Ishikawa (cell line): ENCODE measurements at regions not wholly inside any gene's neighbourhood (a gene's known extent, or its start where the extent isn't known, plus 50 kb on each side); places are given as distances from the start of the nearest gene placed in this dataset.

ENCODE experiments used
- CEBPB ChIP-seq: IDR thresholded peaks from 2 replicates; pipeline ENCODE4 v1.6.1; 2012
- CREB1 ChIP-seq: IDR thresholded peaks from 2 replicates; pipeline ENCODE4 v1.6.1; 2012; ENCODE audit warnings: low read depth
- EGR1 ChIP-seq: IDR thresholded peaks from 2 replicates; pipeline ENCODE4 v1.6.1; 2012
- EP300 ChIP-seq: IDR thresholded peaks from 2 replicates; pipeline ENCODE4 v1.6.1; 2012; ENCODE audit warnings: borderline replicate concordance
- FOXM1 ChIP-seq: IDR thresholded peaks from 2 replicates; pipeline ENCODE4 v1.6.1; 2012; ENCODE audit warnings: low read depth, borderline replicate concordance
- NFIC ChIP-seq: IDR thresholded peaks from 2 replicates; pipeline ENCODE4 v1.6.1; 2012
- RAD21 ChIP-seq: IDR thresholded peaks from 2 replicates; pipeline ENCODE4 v1.6.1; 2012; ENCODE audit warnings: low read depth
- TAF1 ChIP-seq: IDR thresholded peaks from 2 replicates; pipeline ENCODE4 v1.6.1; 2012; ENCODE audit warnings: low read depth, mild to moderate bottlenecking
- TCF12 ChIP-seq: IDR thresholded peaks from 2 replicates; pipeline ENCODE4 v1.6.1; 2012; ENCODE audit warnings: low read depth
- TEAD4 ChIP-seq: IDR thresholded peaks from 2 replicates; pipeline ENCODE4 v1.6.1; 2012
- YY1 ChIP-seq: IDR thresholded peaks from 2 replicates; pipeline ENCODE4 v1.6.1; 2012; ENCODE audit warnings: low read depth
- ZBTB7A ChIP-seq: IDR thresholded peaks from 2 replicates; pipeline ENCODE4 v1.6.1; 2012; ENCODE audit warnings: low read depth
- TF ChIP-seq, protein P1 (sequence below): IDR thresholded peaks from 2 replicates; pipeline ENCODE4 v1.6.1; 2012; ENCODE audit warnings: low read depth, mild to moderate bottlenecking
- TF ChIP-seq, protein P2 (sequence below): IDR thresholded peaks from 2 replicates; pipeline ENCODE4 v1.6.1; 2012
- TF ChIP-seq, protein P3 (sequence below): IDR thresholded peaks from 2 replicates; pipeline ENCODE4 v1.6.1; 2012

DNA sequence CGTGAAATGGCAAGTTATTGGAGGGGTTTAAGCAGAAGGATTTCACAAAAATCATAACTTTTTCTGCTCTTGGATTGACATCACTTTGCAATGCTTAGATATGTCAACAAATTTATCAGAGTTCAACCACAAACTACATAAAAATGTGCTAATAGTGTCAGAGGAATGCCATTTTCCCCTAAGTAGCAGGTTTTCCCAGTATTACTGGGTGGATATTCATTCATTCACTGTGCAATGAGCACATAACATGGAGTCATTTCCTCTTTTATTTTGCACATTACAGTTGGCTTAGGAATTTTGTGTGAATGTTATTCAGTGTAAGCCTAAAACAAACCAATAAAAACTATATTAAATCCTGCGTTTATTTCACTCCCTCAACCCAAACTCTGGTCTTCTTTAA, 537.3 kb upstream of the MCTP2 start:
- TF ChIP-seq CEBPB (no peak), TAF1 (no peak), TCF12 (no peak), RAD21 (no peak), EP300 (no peak), YY1 (no peak), NFIC (no peak), CREB1 (no peak), FOXM1 (no peak), ZBTB7A (no peak), EGR1 (no peak), TEAD4 (no peak)
- TF ChIP-seq, protein P1, sequence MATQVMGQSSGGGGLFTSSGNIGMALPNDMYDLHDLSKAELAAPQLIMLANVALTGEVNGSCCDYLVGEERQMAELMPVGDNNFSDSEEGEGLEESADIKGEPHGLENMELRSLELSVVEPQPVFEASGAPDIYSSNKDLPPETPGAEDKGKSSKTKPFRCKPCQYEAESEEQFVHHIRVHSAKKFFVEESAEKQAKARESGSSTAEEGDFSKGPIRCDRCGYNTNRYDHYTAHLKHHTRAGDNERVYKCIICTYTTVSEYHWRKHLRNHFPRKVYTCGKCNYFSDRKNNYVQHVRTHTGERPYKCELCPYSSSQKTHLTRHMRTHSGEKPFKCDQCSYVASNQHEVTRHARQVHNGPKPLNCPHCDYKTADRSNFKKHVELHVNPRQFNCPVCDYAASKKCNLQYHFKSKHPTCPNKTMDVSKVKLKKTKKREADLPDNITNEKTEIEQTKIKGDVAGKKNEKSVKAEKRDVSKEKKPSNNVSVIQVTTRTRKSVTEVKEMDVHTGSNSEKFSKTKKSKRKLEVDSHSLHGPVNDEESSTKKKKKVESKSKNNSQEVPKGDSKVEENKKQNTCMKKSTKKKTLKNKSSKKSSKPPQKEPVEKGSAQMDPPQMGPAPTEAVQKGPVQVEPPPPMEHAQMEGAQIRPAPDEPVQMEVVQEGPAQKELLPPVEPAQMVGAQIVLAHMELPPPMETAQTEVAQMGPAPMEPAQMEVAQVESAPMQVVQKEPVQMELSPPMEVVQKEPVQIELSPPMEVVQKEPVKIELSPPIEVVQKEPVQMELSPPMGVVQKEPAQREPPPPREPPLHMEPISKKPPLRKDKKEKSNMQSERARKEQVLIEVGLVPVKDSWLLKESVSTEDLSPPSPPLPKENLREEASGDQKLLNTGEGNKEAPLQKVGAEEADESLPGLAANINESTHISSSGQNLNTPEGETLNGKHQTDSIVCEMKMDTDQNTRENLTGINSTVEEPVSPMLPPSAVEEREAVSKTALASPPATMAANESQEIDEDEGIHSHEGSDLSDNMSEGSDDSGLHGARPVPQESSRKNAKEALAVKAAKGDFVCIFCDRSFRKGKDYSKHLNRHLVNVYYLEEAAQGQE: no peak
- TF ChIP-seq, protein P2, sequence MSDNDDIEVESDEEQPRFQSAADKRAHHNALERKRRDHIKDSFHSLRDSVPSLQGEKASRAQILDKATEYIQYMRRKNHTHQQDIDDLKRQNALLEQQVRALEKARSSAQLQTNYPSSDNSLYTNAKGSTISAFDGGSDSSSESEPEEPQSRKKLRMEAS: no peak
- TF ChIP-seq, protein P3, sequence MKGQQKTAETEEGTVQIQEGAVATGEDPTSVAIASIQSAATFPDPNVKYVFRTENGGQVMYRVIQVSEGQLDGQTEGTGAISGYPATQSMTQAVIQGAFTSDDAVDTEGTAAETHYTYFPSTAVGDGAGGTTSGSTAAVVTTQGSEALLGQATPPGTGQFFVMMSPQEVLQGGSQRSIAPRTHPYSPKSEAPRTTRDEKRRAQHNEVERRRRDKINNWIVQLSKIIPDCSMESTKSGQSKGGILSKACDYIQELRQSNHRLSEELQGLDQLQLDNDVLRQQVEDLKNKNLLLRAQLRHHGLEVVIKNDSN: no peak

DNA sequence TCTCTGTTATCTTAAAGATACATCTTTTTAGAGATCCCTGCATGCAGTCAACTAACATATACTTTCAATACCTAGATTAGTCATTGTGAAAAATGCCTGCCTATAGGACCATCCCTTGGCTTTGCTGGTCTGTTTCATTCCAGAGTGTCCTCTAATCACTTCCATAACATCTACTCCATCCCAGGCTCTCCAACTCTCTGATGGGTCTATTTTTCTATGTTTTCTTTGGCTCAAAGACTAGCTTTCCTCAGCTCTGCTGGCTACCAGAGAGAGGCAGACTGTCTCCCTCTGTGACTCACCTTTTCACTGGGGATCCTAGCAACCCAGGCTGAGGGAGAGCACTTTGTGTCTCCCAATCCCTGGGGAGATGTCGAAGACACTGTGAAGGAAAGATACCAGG, 547.7 kb upstream of the MCTP2 start:
- TF ChIP-seq FOXM1 (no peak), EGR1 (no peak), TCF12 (no peak), TEAD4 (no peak), NFIC (no peak), ZBTB7A (no peak), YY1 (no peak), CEBPB (no peak), TAF1 (no peak), EP300 (no peak), CREB1 (no peak), RAD21 (no peak)
- TF ChIP-seq, protein P2: no peak
- TF ChIP-seq, protein P3: no peak
- TF ChIP-seq, protein P1: no peak

DNA sequence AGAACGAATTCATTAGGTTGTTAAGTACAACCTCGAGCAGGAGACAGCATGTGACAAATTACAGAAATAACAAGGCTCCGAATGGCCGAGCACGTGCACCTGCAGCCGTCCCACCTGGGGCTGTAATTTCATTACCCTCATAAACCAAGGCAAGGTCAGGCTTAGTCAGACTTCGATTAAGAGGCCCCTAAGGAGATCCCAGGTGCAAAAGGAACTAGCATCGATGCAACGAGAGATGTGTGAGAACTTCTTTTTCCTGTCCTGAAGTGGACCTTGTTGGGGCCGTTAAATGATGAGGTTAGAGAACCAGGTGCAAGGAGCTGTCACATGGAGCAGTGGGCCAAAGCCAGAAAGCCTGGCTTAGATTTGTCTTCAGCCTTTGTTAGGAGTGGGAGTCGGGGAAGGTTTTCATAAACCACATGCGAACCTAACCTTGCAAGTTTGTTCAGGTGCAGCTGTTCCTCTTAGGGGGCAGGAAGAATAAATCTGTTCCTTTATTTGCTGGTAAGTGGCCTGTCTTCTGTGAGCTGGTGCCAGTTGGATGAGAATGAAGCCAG, 559.9 kb upstream of the MCTP2 start:
- TF ChIP-seq ZBTB7A (no peak), EP300 (no peak), TAF1 (no peak), TEAD4 (no peak), EGR1 (no peak), NFIC (no peak), CREB1 (no peak)
- TF ChIP-seq, protein P2: no peak

DNA sequence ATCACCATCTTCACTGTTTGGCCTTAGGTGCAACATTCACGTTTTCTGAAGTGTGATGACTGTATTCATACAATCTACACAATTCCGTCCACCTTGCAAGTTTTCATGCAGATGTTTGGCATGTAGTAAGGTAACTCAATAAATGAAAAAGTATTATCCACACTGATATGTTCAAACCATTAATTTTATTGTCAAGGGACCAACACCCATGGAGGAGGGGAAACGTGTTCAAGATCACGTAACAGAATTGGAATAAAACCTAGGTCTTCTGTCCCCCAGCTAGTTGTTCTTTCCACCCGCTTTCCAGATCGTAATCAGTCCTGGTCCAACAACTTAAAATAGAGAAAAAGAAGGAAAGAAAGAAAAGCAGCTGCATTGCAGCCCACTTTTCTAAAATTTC, 560.4 kb upstream of the MCTP2 start:
- TF ChIP-seq, protein P1: no peak
- TF ChIP-seq CEBPB: no peak
- TF ChIP-seq TCF12: no peak
- TF ChIP-seq EGR1: no peak
- TF ChIP-seq TAF1: no peak
- no peak for TF ChIP-seq EP300
- no peak for TF ChIP-seq YY1
